Ovary (tissue), 3 donors: ENCODE measurements at regions not wholly inside any gene's neighbourhood (a gene's known extent, or its start where the extent isn't known, plus 50 kb on each side); places are given as distances from the start of the nearest gene placed in this dataset.

ENCODE experiments used
- CTCF ChIP-seq, 3 donors: fragments of 450-650 bp in 2 of 3; fragments of 200-600 bp in 1 of 3; IDR thresholded peaks; one replicate each; pipeline versions ENCODE4 v1.5.1 to v1.8.0; 2016 to 2022; ENCODE audit warnings: antibody characterized with exemption in 3 of 3, mild to moderate bottlenecking in 1 of 3
- EP300 ChIP-seq: sonication (generic); formaldehyde crosslinking; IDR thresholded peaks from one replicate; pipeline ENCODE4 v1.6.1; 2017; ENCODE audit warnings: antibody characterized with exemption
- POLR2A ChIP-seq: fragments of 450-650 bp; IDR thresholded peaks from one replicate; pipeline ENCODE4 v1.6.1; 2017; ENCODE audit warnings: antibody characterized with exemption, mild to moderate bottlenecking, moderate library complexity
- donor health status: DM: no; HTN: no; CAD: no.

GRCh38 chr2:111694700-111695101 lies 189.3 kb downstream of the ANAPC1 start:
- TF ChIP-seq CTCF (IDR thresholded peaks at IDR 0.05) (no peak), POLR2A (no peak), EP300 (no peak)
